ENCODE measurements at regions not wholly inside any gene's neighbourhood (a gene's known extent, or its start where the extent isn't known, plus 50 kb on each side); places are given as distances from the start of the nearest gene placed in this dataset.

DNA sequence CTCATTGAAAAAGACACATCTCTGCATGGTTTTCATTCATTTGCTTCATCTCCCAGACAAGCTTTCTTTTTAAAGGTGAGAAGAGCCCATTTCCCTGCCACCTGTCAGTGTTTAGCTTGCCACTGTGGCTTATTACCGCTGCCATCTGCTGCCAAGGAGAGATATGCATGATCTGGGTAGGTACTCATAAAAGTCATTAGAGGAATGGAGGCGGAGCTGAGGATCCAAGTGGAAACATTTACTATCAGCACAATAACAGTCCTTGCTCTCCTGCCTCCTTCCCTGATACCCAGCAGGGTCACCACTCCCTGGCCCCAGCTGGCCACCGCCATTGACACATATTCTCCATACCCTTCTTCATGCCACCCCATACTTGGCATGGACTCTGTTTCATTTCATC is 390.4 kb downstream of the TSN start:
- Histone ChIP-seq H3K4me1 (peaks cover 8 to 49% (median 42%) of the 10 kb centered on the region in 10 experiments), H3K4me3 (no peak overlapping the region), H3K36me3 (no peaks in the 10 kb centered on the region), H3K9ac (no peak overlapping the region), H3K27ac (no peak overlapping the region), H3K9me3 (replicated peaks in 1 of 11) (peaks cover 0 to 10% (median 0%) of the 10 kb centered on the region in 11 experiments; a peak in 3 of 22 replicates), H3K4me2 (0 out of 22 replicates have a peak overlapping the region, but pooled peaks of 1 of the 11 experiments have one; percentile 9), H3K27me3 (no peaks in the 10 kb centered on the region), H4K20me1 (no peaks in the 10 kb centered on the region)
- no peak for TF ChIP-seq Cebpa-rat (IDR thresholded peaks at IDR 0.05)

DNA sequence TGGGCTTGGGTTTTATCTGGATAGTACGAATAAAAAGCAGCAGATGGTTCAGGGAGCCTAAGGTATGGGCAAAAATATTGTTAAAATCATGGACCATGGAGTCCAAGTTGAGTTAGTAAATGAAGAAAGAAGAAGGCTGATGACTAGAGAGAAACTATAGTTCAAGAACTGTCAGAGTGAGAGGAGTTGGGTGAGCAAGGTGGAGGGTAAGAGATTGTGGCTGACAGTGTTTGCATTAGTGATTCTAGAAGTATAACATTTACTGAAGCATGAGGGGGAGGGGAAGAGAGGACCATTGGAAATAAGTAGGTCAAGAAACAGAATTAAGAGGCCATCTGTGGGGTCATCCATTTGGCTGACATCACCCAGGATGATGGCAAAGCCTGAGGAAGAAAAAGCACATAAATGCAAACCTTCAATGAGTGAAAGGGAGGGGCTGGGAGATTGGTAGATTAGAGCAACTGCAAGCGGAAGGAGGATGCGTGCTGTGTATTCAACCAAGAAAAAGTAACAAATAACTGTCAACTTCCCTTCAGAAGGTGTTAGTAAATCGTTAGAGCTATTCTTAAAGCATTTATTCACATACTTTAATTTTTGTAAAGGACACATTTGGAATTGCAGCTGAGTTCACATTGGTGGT is 392.8 kb downstream of the TSN start:
- no peaks in the 10 kb centered on the region for H4K20me1 ChIP-seq

GRCh38 chr2:122150524-122151280 is 395.3 kb downstream of the TSN start:
- 0 out of 22 replicates have a peak, but pooled peaks of 1 of the 11 experiments have one; percentile 6 for TF ChIP-seq Cebpa-rat (IDR thresholded peaks at IDR 0.05)
- Histone ChIP-seq H3K27me3 (no peaks in the 10 kb centered on the region), H3K4me3 (no peak overlapping the region), H3K9me3 (replicated peaks in 1 of 11) (no peaks in the 10 kb centered on the region; a peak in 1 of 22 replicates), H3K9ac (peak overlapping the region in 2 of 11 experiments; percentile 9 to 25; a peak in 2 of 22 replicates), H3K4me2 (peak overlapping the region; percentile 56 to 85 (median 70)), H3K36me3 (no peaks in the 10 kb centered on the region), H3K4me1 (peaks cover 30 to 96% (median 85%) of the 10 kb centered on the region in 10 experiments), H3K27ac (peak overlapping the region in 9 of 11 experiments; percentile 28 to 62 (median 48); a peak in 16 of 22 replicates), H4K20me1 (no peaks in the 10 kb centered on the region)

More for the DNA sequence above, 392.8 kb downstream of the TSN start:
- no peak overlapping the region; a peak in 1 of 22 replicates for H3K9ac ChIP-seq
- no peaks in the 10 kb centered on the region for H3K27me3 ChIP-seq
- H3K4me1 ChIP-seq = peaks cover 23 to 71% (median 61%) of the 10 kb centered on the region in 10 experiments
- no peak for TF ChIP-seq Cebpa-rat (IDR thresholded peaks at IDR 0.05)
- peak overlapping the region in 9 of 11 experiments; percentile 36 to 80 (median 59); a peak in 18 of 22 replicates for H3K4me2 ChIP-seq
- H3K4me3 ChIP-seq = 0 out of 20 replicates have a peak overlapping the region, but pooled peaks of 2 of the 10 experiments have one; percentile 1 to 5
- H3K27ac ChIP-seq = peak overlapping the region in 4 of 11 experiments; percentile 27 to 62 (median 34); a peak in 6 of 22 replicates
- peaks cover 0 to 3% (median 0%) of the 10 kb centered on the region in 11 experiments; a peak in 2 of 22 replicates for H3K9me3 ChIP-seq (replicated peaks in 1 of 11)
- no peaks in the 10 kb centered on the region for H3K36me3 ChIP-seq

GRCh38 chr2:122152571-122152970 is 397.1 kb downstream of the TSN start:
- Histone ChIP-seq H3K27ac (no peak overlapping the region), H3K27me3 (no peaks in the 10 kb centered on the region), H3K9ac (no peak overlapping the region), H3K4me2 (peak overlapping the region in 8 of 11 experiments; percentile 59 to 85 (median 70); a peak in 11 of 22 replicates), H3K9me3 (replicated peaks in 1 of 11) (no peaks in the 10 kb centered on the region; a peak in 1 of 22 replicates), H3K4me3 (no peak overlapping the region), H3K4me1 (peaks cover 47 to 100% (median 94%) of the 10 kb centered on the region in 10 experiments), H4K20me1 (no peaks in the 10 kb centered on the region), H3K36me3 (no peaks in the 10 kb centered on the region)
- no peak for TF ChIP-seq Cebpa-rat (IDR thresholded peaks at IDR 0.05)

DNA sequence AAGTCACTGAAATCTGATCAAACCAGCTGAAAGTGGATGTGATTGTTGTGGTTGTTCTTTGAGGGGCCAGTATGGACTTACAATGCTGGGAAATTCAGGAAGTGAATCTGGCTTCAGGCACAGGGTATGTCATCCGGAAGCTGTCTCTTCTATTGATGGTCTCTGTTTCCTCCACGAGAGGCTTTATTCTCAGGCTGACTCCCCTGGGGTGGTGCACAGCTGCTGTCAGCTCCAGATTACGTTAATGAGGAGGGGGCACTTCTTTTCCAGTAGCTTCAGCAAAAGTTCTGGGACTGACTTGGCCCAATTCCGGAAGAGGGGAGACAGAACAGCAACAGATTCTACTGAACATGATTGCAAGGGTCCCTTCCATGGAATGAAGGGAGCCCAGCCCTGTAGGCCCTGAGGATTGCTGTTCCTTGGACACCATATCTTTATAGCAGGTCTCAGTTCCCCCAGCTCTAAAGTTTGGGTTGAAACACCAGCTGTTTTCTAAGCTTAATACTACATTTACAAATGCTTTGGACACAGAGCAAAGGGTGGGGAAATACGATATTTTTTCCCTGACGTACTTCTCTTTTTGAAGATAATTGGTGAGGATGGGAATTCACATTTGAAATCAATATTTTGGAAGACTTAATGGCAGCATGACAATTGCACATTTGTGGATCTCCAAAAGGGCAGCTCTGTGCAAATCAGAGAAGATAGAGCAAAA is 400.9 kb downstream of the TSN start:
- H3K4me2 ChIP-seq = peak overlapping the region; percentile 83 to 95 (median 92)
- peak overlapping the region in 7 of 11 experiments; percentile 14 to 68 (median 55); a peak in 10 of 22 replicates for H3K9ac ChIP-seq
- H3K27me3 ChIP-seq = no peaks in the 10 kb centered on the region
- peaks cover 34 to 82% (median 61%) of the 10 kb centered on the region in 10 experiments for H3K4me1 ChIP-seq
- H3K4me3 ChIP-seq = peak overlapping the region in 2 of 10 experiments; percentile 21 to 23; a peak in 3 of 20 replicates
- H3K36me3 ChIP-seq = no peaks in the 10 kb centered on the region
- no peak for TF ChIP-seq Cebpa-rat (IDR thresholded peaks at IDR 0.05)
- no peaks in the 10 kb centered on the region; a peak in 1 of 22 replicates for H3K9me3 ChIP-seq (replicated peaks in 1 of 11)
- H3K27ac ChIP-seq = peak overlapping the region in 9 of 11 experiments; percentile 47 to 77 (median 64); a peak in 18 of 22 replicates
- H4K20me1 ChIP-seq = no peaks in the 10 kb centered on the region

- no peaks in the 10 kb centered on the region for H3K27me3 ChIP-seq
- no peak overlapping the region for H3K4me3 ChIP-seq
- no peaks in the 10 kb centered on the region; a peak in 1 of 22 replicates for H3K9me3 ChIP-seq (replicated peaks in 1 of 11)
- peak overlapping the region; percentile 83 to 95 (median 92) for H3K4me2 ChIP-seq
- 0 out of 22 replicates have a peak overlapping the region, but pooled peaks of 2 of the 11 experiments have one; percentile 55 to 60 for H3K9ac ChIP-seq
- H3K4me1 ChIP-seq = peaks cover 34 to 76% (median 59%) of the 10 kb centered on the region in 10 experiments
- no peaks in the 10 kb centered on the region for H3K36me3 ChIP-seq
- H4K20me1 ChIP-seq = no peaks in the 10 kb centered on the region
- H3K27ac ChIP-seq = peak overlapping the region in 4 of 11 experiments; percentile 67 to 77 (median 73); a peak in 8 of 22 replicates
- TF ChIP-seq Cebpa-rat (IDR thresholded peaks at IDR 0.05) = no peak
Observed at GRCh38 chr2:122157158-122157557, 401.7 kb downstream of the TSN start.

DNA sequence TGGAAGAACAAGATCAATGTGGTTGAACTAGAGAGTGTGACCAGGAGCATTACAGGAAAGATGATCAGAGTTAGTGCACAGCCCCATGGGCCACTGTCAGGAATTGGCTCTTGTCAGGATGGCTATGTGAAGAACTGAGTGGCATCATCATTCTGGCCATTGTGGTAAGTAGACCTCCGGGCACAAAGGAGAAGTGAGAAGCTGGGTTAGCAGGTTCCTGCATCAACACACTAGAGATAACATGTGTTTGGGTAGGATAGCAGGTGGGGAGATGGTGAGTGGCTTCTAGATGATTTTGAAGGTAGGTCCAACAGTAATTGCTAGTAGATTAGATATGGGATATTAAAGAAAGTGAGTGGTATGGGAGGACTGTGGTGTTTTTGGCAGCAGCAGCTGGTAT is 408.2 kb downstream of the TSN start:
- peaks cover 12 to 51% (median 22%) of the 10 kb centered on the region in 10 experiments; a peak in 18 of 20 replicates for H3K4me1 ChIP-seq
- no peaks in the 10 kb centered on the region for H3K36me3 ChIP-seq
- no peaks in the 10 kb centered on the region for H4K20me1 ChIP-seq
- H3K4me3 ChIP-seq = no peak overlapping the region
- H3K9me3 ChIP-seq (replicated peaks in 1 of 11) = peaks cover 0 to 7% (median 0%) of the 10 kb centered on the region in 11 experiments; a peak in 1 of 22 replicates
- H3K9ac ChIP-seq = no peak overlapping the region
- H3K27ac ChIP-seq = no peak overlapping the region
- no peaks in the 10 kb centered on the region for H3K27me3 ChIP-seq
- H3K4me2 ChIP-seq = peak overlapping the region; percentile 4 to 49 (median 24); a peak in 15 of 22 replicates
- no peak for TF ChIP-seq Cebpa-rat (IDR thresholded peaks at IDR 0.05)

GRCh38 chr2:122164964-122165363 is 409.5 kb downstream of the TSN start:
- Histone ChIP-seq H3K4me1 (peaks cover 12 to 51% (median 22%) of the 10 kb centered on the region in 10 experiments; a peak in 18 of 20 replicates), H3K4me2 (no peak overlapping the region), H3K36me3 (no peaks in the 10 kb centered on the region), H3K9me3 (replicated peaks in 1 of 11) (peaks cover 0 to 7% (median 0%) of the 10 kb centered on the region in 11 experiments; a peak in 1 of 22 replicates), H3K4me3 (no peak overlapping the region), H3K9ac (no peak overlapping the region), H3K27ac (no peak overlapping the region), H3K27me3 (no peaks in the 10 kb centered on the region), H4K20me1 (no peaks in the 10 kb centered on the region)
- no peak for TF ChIP-seq Cebpa-rat (IDR thresholded peaks at IDR 0.05)

Data from BLaER1 treated with 17β-estradiol and CSF1 and Interleukin-3, amounts not matched to agents 10 nM and 100 nM (cell line).